ENCODE measurements at regions not wholly inside any gene's neighbourhood (a gene's known extent, or its start where the extent isn't known, plus 50 kb on each side); places are given as distances from the start of the nearest gene placed in this dataset.
A peak's percentile ranks its signal among the peaks of the same experiment; 100 is the strongest.

- POLR2A ChIA-PET: no interaction called here
- no peaks in the 10 kb centered on the region for H3K4me1 Mint-ChIP-seq
- H3K4me1 ChIP-seq (ENCODE audit: insufficient read depth, low read length): no peaks in the 10 kb centered on the region
- H3K36me3 ChIP-seq (ENCODE audit: insufficient read depth, low read length): no peaks in the 10 kb centered on the region
- no peak overlapping the region for H3K27ac ChIP-seq (ENCODE audit: low read depth, low read length)
- no peak overlapping the region for H3K27ac Mint-ChIP-seq
- H3K9me3 Mint-ChIP-seq: no peaks in the 10 kb centered on the region
- no peaks in the 10 kb centered on the region for H3K27me3 ChIP-seq (ENCODE audit: insufficient read depth, low read length, poor library complexity, severe bottlenecking)
- no peak overlapping the region for H3K4me3 ChIP-seq (ENCODE audit: low read length)
- H3K27me3 Mint-ChIP-seq: no peaks in the 10 kb centered on the region
- no peak overlapping the region for H3K4me3 Mint-ChIP-seq
- DNase-seq: no peak
- no peaks in the 10 kb centered on the region for H3K36me3 Mint-ChIP-seq
- no peaks in the 10 kb centered on the region for H3K9me3 ChIP-seq (ENCODE audit: low read length)
- CTCF ChIA-PET: no interaction called here
Measured at GRCh38 chr12:27382924-27383323, 50.3 kb downstream of the BMAL2 start.

DNA sequence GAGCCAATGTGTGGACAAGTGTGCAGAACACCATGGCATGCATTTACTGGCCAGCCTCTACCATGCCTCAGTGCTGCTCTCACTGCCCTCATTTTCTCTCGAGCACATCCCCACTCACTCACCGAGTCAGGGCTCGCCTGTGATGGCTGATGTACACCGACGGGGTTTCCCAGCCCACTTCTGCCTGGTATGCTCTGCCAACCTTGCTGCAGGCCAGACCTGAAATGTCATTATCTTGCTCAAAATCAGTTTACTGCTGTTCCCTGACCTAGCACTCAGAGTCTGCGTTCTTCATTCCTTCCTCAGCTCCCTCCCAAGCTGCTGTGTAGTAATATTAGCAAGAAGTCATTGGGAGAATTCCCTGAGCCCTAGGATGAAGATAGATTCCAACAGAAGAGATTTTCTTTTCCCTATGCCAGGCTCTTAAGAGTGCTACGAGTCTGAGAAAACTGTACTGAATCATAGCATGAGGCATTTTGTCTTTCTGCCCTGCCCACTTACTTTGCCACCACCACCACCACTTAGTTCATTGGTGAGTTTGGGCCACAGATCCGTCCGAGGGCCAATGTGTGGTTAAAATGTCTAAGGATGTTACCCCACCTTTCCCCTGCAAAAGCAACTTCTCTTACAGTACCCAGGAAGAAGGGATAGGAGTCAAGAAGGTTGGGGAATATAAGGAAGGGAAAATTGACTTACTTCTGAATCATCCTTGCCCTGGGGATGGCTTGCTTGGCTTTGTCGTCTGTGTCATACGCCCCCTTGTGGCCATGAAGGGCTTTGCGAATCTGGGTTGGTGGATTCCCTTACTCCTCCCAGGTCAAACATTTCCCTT is 51.0 kb downstream of the BMAL2 start:
- Histone ChIP-seq H3K27ac (ENCODE audit: low read depth, low read length) (no peak overlapping the region), H3K9me3 (ENCODE audit: low read length) (no peaks in the 10 kb centered on the region), H3K4me3 (ENCODE audit: low read length) (no peak overlapping the region), H3K27me3 (ENCODE audit: insufficient read depth, low read length, poor library complexity, severe bottlenecking) (no peaks in the 10 kb centered on the region), H3K36me3 (ENCODE audit: insufficient read depth, low read length) (no peaks in the 10 kb centered on the region), H3K4me1 (ENCODE audit: insufficient read depth, low read length) (no peaks in the 10 kb centered on the region)
- H3K27ac Mint-ChIP-seq: no peak overlapping the region
- ChIA-PET CTCF (interaction anchor here (1.1 to 1.3 kb wide), 2 partner anchors 14 to 78 kb away, joined by 3 to 4 read pairs; no protein-coding TSS in a partner anchor), POLR2A (no interaction called here)
- H3K4me1 Mint-ChIP-seq: no peaks in the 10 kb centered on the region
- H3K36me3 Mint-ChIP-seq: no peaks in the 10 kb centered on the region
- H3K9me3 Mint-ChIP-seq: no peaks in the 10 kb centered on the region
- DNase-seq: peak; percentile 25 to 67 (median 41)
- H3K27me3 Mint-ChIP-seq: peaks cover 0 to 5% of the 10 kb centered on the region in 2 donors
- no peak overlapping the region for H3K4me3 Mint-ChIP-seq

GRCh38 chr12:27384261-27384590 is 51.6 kb downstream of the BMAL2 start:
- Histone ChIP-seq H3K4me3 (ENCODE audit: low read length) (no peak overlapping the region), H3K27me3 (ENCODE audit: insufficient read depth, low read length, poor library complexity, severe bottlenecking) (no peaks in the 10 kb centered on the region), H3K4me1 (ENCODE audit: insufficient read depth, low read length) (no peaks in the 10 kb centered on the region), H3K36me3 (ENCODE audit: insufficient read depth, low read length) (no peaks in the 10 kb centered on the region), H3K9me3 (ENCODE audit: low read length) (no peaks in the 10 kb centered on the region), H3K27ac (ENCODE audit: low read depth, low read length) (no peak overlapping the region)
- Mint-ChIP-seq H3K9me3 (no peaks in the 10 kb centered on the region), H3K36me3 (no peaks in the 10 kb centered on the region), H3K4me3 (no peak overlapping the region), H3K27me3 (peaks cover 0 to 5% of the 10 kb centered on the region in 2 donors), H3K27ac (no peak overlapping the region), H3K4me1 (no peaks in the 10 kb centered on the region)
- ChIA-PET CTCF (interaction anchor here (1.1 to 1.3 kb wide), 2 partner anchors 15 to 77 kb away, joined by 3 to 4 read pairs; no protein-coding TSS in a partner anchor), POLR2A (no interaction called here)
- DNase-seq: no peak

DNA sequence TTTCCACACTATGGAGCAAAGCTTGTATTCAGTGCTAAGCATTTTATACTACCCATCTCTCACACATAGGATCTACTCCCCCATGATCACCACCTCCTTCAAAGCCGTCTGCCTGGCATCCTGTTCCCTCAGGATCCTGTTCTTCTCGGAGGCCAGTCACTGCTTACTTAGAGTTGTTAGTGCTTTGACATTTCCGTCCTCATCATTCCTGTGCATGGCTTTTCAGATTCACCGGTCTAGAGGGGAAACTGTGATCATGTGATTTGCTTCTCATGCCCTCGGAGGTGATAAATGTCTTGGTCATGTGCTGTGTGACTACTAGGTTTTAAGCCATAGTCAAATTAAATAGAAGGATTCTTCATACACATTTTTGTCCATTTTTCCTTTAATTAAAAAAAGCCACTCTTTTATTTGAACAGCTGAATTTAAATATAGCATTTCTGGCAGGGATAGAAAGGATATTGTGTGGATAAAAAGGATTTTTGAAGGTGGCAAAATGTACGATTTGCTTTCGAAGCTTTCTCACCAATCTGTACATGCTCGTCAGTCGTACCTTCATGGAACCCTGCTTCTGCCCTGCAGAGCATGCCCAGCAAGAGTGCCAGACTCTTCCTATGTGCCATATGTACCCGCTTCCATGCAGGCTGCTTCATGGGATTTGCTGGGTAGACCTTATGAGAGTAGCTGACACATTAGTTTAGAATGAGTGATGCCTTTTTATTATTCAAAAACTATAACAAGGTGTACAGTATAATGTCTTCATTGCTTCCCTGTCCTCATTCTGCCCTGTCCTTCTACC is 53.3 kb downstream of the BMAL2 start:
- Mint-ChIP-seq H3K27me3 (peaks cover 0 to 5% of the 10 kb centered on the region in 2 donors), H3K27ac (no peak overlapping the region)
- CTCF ChIA-PET: interaction anchor here (1.2 kb wide), 1 partner anchor 12 kb away, joined by 4 read pairs; no protein-coding TSS in a partner anchor

GRCh38 chr12:27387473-27387872 is 54.8 kb downstream of the BMAL2 start:
- H3K9me3 Mint-ChIP-seq: no peaks in the 10 kb centered on the region
- ChIA-PET POLR2A (no interaction called here), CTCF (no interaction called here)

More for the DNA sequence above, 53.3 kb downstream of the BMAL2 start:
- no peaks in the 10 kb centered on the region for H3K4me1 Mint-ChIP-seq
- H3K9me3 Mint-ChIP-seq: no peaks in the 10 kb centered on the region
- no peak overlapping the region for H3K4me3 ChIP-seq (ENCODE audit: low read length)
- H3K4me1 ChIP-seq (ENCODE audit: insufficient read depth, low read length): no peaks in the 10 kb centered on the region
- no peaks in the 10 kb centered on the region for H3K27me3 ChIP-seq (ENCODE audit: insufficient read depth, low read length, poor library complexity, severe bottlenecking)
- no peak overlapping the region for H3K27ac ChIP-seq (ENCODE audit: low read depth, low read length)
- H3K36me3 ChIP-seq (ENCODE audit: insufficient read depth, low read length): no peaks in the 10 kb centered on the region
- H3K9me3 ChIP-seq (ENCODE audit: low read length): no peaks in the 10 kb centered on the region
- DNase-seq: no peak
- H3K4me3 Mint-ChIP-seq: no peak overlapping the region
- H3K36me3 Mint-ChIP-seq: no peaks in the 10 kb centered on the region
- POLR2A ChIA-PET: no interaction called here

GRCh38 chr12:27388650-27389049 is 56.0 kb downstream of the BMAL2 start:
- no peaks in the 10 kb centered on the region for H3K36me3 Mint-ChIP-seq

More at GRCh38 chr12:27387473-27387872, 54.8 kb downstream of the BMAL2 start:
- Mint-ChIP-seq H3K27me3 (peaks cover 0 to 8% of the 10 kb centered on the region in 2 donors), H3K36me3 (no peaks in the 10 kb centered on the region), H3K27ac (no peak overlapping the region), H3K4me3 (no peak overlapping the region), H3K4me1 (no peaks in the 10 kb centered on the region)
- H3K27ac ChIP-seq (ENCODE audit: low read depth, low read length): no peak overlapping the region
- H3K4me3 ChIP-seq (ENCODE audit: low read length): no peak overlapping the region
- no peaks in the 10 kb centered on the region for H3K27me3 ChIP-seq (ENCODE audit: insufficient read depth, low read length, poor library complexity, severe bottlenecking)
- no peaks in the 10 kb centered on the region for H3K4me1 ChIP-seq (ENCODE audit: insufficient read depth, low read length)
- no peak for DNase-seq
- no peaks in the 10 kb centered on the region for H3K36me3 ChIP-seq (ENCODE audit: insufficient read depth, low read length)
- no peaks in the 10 kb centered on the region for H3K9me3 ChIP-seq (ENCODE audit: low read length)

GRCh38 chr12:27394676-27395075 is 51.9 kb upstream of the SMCO2 start:
- Histone ChIP-seq H3K36me3 (ENCODE audit: insufficient read depth, low read length) (no peaks in the 10 kb centered on the region), H3K4me3 (ENCODE audit: low read length) (no peak overlapping the region), H3K4me1 (ENCODE audit: insufficient read depth, low read length) (no peaks in the 10 kb centered on the region), H3K27ac (ENCODE audit: low read depth, low read length) (no peak overlapping the region), H3K27me3 (ENCODE audit: insufficient read depth, low read length, poor library complexity, severe bottlenecking) (peaks cover 3% of the 10 kb centered on the region), H3K9me3 (ENCODE audit: low read length) (no peaks in the 10 kb centered on the region)
- ChIA-PET CTCF (no interaction called here), POLR2A (no interaction called here)
- Mint-ChIP-seq H3K9me3 (no peaks in the 10 kb centered on the region), H3K36me3 (no peaks in the 10 kb centered on the region), H3K27ac (no peak overlapping the region), H3K4me1 (no peaks in the 10 kb centered on the region), H3K27me3 (peaks cover 0 to 6% of the 10 kb centered on the region in 2 donors), H3K4me3 (no peak overlapping the region)
- no peak for DNase-seq

More at GRCh38 chr12:27388650-27389049, 56.0 kb downstream of the BMAL2 start:
- Mint-ChIP-seq H3K27me3 (peaks cover 0 to 8% of the 10 kb centered on the region in 2 donors), H3K9me3 (no peaks in the 10 kb centered on the region), H3K4me1 (no peaks in the 10 kb centered on the region), H3K27ac (no peak overlapping the region), H3K4me3 (no peak overlapping the region)
- no peaks in the 10 kb centered on the region for H3K36me3 ChIP-seq (ENCODE audit: insufficient read depth, low read length)
- H3K27ac ChIP-seq (ENCODE audit: low read depth, low read length): no peak overlapping the region
- no peaks in the 10 kb centered on the region for H3K4me1 ChIP-seq (ENCODE audit: insufficient read depth, low read length)
- no peak for DNase-seq
- H3K4me3 ChIP-seq (ENCODE audit: low read length): no peak overlapping the region
- no peaks in the 10 kb centered on the region for H3K27me3 ChIP-seq (ENCODE audit: insufficient read depth, low read length, poor library complexity, severe bottlenecking)
- H3K9me3 ChIP-seq (ENCODE audit: low read length): no peaks in the 10 kb centered on the region
- ChIA-PET CTCF (no interaction called here), POLR2A (no interaction called here)

GRCh38 chr12:27396216-27396815 is 50.2 kb upstream of the SMCO2 start:
- ChIA-PET CTCF (no interaction called here), POLR2A (no interaction called here)
- no peaks in the 10 kb centered on the region for H3K36me3 ChIP-seq (ENCODE audit: insufficient read depth, low read length)
- Mint-ChIP-seq H3K9me3 (no peaks in the 10 kb centered on the region), H3K4me3 (no peak overlapping the region), H3K27ac (no peak overlapping the region), H3K27me3 (peaks cover 4 to 6% of the 10 kb centered on the region in 2 donors), H3K4me1 (no peaks in the 10 kb centered on the region), H3K36me3 (no peaks in the 10 kb centered on the region)
- no peak overlapping the region for H3K27ac ChIP-seq (ENCODE audit: low read depth, low read length)
- H3K4me1 ChIP-seq (ENCODE audit: insufficient read depth, low read length): no peaks in the 10 kb centered on the region
- DNase-seq: no peak
- no peaks in the 10 kb centered on the region for H3K9me3 ChIP-seq (ENCODE audit: low read length)
- H3K4me3 ChIP-seq (ENCODE audit: low read length): no peak overlapping the region
- peaks cover 3% of the 10 kb centered on the region for H3K27me3 ChIP-seq (ENCODE audit: insufficient read depth, low read length, poor library complexity, severe bottlenecking)
